WTC11 (cell line): ENCODE measurements at regions not wholly inside any gene's neighbourhood (a gene's known extent, or its start where the extent isn't known, plus 50 kb on each side); places are given as distances from the start of the nearest gene placed in this dataset.

ENCODE experiments used
- ATAC-seq: fragments of 200-7000 bp; cut with Tn5 transposase; 2 replicates; pipeline ENCODE4 v1.10.0; 2021; ENCODE audit warnings: mild to moderate bottlenecking, moderate library complexity
- CTCF ChIA-PET: fragments of 300-600 bp; sonication (Branson Sonifier 250); formaldehyde crosslinking; loops from one replicate; lab custom pipeline; 2021; ENCODE audit warnings: antibody characterized with exemption; lab: Charles Lee
- POLR2A ChIA-PET: fragments of 350-600 bp; sonication (Branson Sonifier 250); formaldehyde crosslinking; loops from one replicate; lab custom pipeline; 2021; ENCODE audit warnings: antibody characterized with exemption; lab: Charles Lee
- DNase-seq: peaks from one replicate; pipeline ENCODE4 v3.0.0; 2021; ENCODE audit warnings: low spot score
- H3K27ac Mint-ChIP-seq: 2 replicates; pipeline ENCODE4 v1.8.0; 2021; ENCODE audit warnings: mixed read lengths
- H3K27me3 Mint-ChIP-seq: 2 replicates; pipeline ENCODE4 v1.8.0; 2021; ENCODE audit warnings: low read depth, mild to moderate bottlenecking, moderate library complexity, mixed read lengths
- H3K36me3 Mint-ChIP-seq: 2 replicates; pipeline ENCODE4 v1.8.0; 2021; ENCODE audit warnings: mixed read lengths
- H3K4me1 Mint-ChIP-seq: 2 replicates; pipeline ENCODE4 v1.8.0; 2022; ENCODE audit warnings: mixed read lengths
- H3K4me3 Mint-ChIP-seq: 2 replicates; pipeline ENCODE4 v1.8.0; 2021; ENCODE audit warnings: mild to moderate bottlenecking, moderate library complexity, mixed read lengths
- H3K9me3 Mint-ChIP-seq: 2 replicates; pipeline ENCODE4 v1.8.0; 2021; ENCODE audit warnings: mixed read lengths
- ATF6 ChIP-seq: sonication (generic); formaldehyde crosslinking; IDR thresholded peaks from 2 replicates; pipeline ENCODE4 v1.8.1; 2023; ENCODE audit warnings: mild to moderate bottlenecking, missing genetic modification reagents
- CBFB ChIP-seq: sonication (generic); formaldehyde crosslinking; IDR thresholded peaks from 2 replicates; pipeline ENCODE4 v1.8.1; 2022; ENCODE audit warnings: mild to moderate bottlenecking, low read depth, missing genetic modification reagents
- CDX4 ChIP-seq: fragments of 250-450 bp; sonication (Bioruptor Pico); IDR thresholded peaks from 2 replicates; pipeline ENCODE4 v1.9.0; 2021; ENCODE audit warnings: moderate library complexity, mild to moderate bottlenecking, inconsistent platforms, borderline replicate concordance
- CREM ChIP-seq: sonication (generic); formaldehyde crosslinking; IDR thresholded peaks from 2 replicates; pipeline ENCODE4 v1.8.1; 2022; ENCODE audit warnings: mild to moderate bottlenecking, missing genetic modification reagents, moderate library complexity
- EMX1 ChIP-seq: fragments of 250-450 bp; sonication (Bioruptor Pico); IDR thresholded peaks from 2 replicates; pipeline ENCODE4 v1.8.0; 2021; ENCODE audit warnings: mild to moderate bottlenecking
- ETV6 ChIP-seq: sonication (generic); formaldehyde crosslinking; IDR thresholded peaks from 2 replicates; pipeline ENCODE4 v1.8.1; 2022; ENCODE audit warnings: mild to moderate bottlenecking, missing genetic modification reagents
- GRHL2 ChIP-seq: fragments of 250-450 bp; sonication (Bioruptor Pico); IDR thresholded peaks from 2 replicates; pipeline ENCODE4 v1.8.0; 2022; ENCODE audit warnings: mild to moderate bottlenecking, moderate library complexity; ENCODE audit not compliant: insufficient replicate concordance, severe bottlenecking
- IRF1 ChIP-seq: sonication (generic); formaldehyde crosslinking; IDR thresholded peaks from 2 replicates; pipeline ENCODE4 v1.8.0; 2023; ENCODE audit warnings: missing genetic modification reagents
- MAX ChIP-seq: sonication (generic); formaldehyde crosslinking; IDR thresholded peaks from 2 replicates; pipeline ENCODE4 v1.8.0; 2022; ENCODE audit warnings: mild to moderate bottlenecking, missing genetic modification reagents
- PRDM15 ChIP-seq: sonication (generic); formaldehyde crosslinking; IDR thresholded peaks from 2 replicates; pipeline ENCODE4 v1.8.0; 2022; ENCODE audit warnings: missing genetic modification reagents
- PREB ChIP-seq: sonication (generic); formaldehyde crosslinking; IDR thresholded peaks from 2 replicates; pipeline ENCODE4 v1.8.1; 2022; ENCODE audit warnings: mild to moderate bottlenecking, missing genetic modification reagents, moderate library complexity, borderline replicate concordance
- SMAD4 ChIP-seq: sonication (generic); formaldehyde crosslinking; IDR thresholded peaks from 2 replicates; pipeline ENCODE4 v1.8.0; 2022; ENCODE audit warnings: mild to moderate bottlenecking, missing genetic modification reagents
- TCF7 ChIP-seq: sonication (generic); formaldehyde crosslinking; IDR thresholded peaks from 2 replicates; pipeline ENCODE4 v1.8.0; 2022; ENCODE audit warnings: mild to moderate bottlenecking, low read depth, missing genetic modification reagents, moderate library complexity
- ZBTB21 ChIP-seq: sonication (generic); formaldehyde crosslinking; IDR thresholded peaks from 2 replicates; pipeline ENCODE4 v1.8.1; 2023; ENCODE audit warnings: mild to moderate bottlenecking, missing genetic modification reagents, borderline replicate concordance
- ZMAT4 ChIP-seq: fragments of 250-450 bp; sonication (Bioruptor Pico); IDR thresholded peaks from 2 replicates; pipeline ENCODE4 v1.9.0; 2021; ENCODE audit warnings: mild to moderate bottlenecking
- ZNF263 ChIP-seq: sonication (generic); formaldehyde crosslinking; IDR thresholded peaks from 2 replicates; pipeline ENCODE4 v1.8.1; 2022; ENCODE audit warnings: low read depth, mild to moderate bottlenecking, moderate library complexity, missing genetic modification reagents
- ZNF317 ChIP-seq: sonication (generic); formaldehyde crosslinking; IDR thresholded peaks from 2 replicates; pipeline ENCODE4 v1.8.1; 2023; ENCODE audit warnings: low read depth, mild to moderate bottlenecking, moderate library complexity, missing genetic modification reagents, borderline replicate concordance
- ZNF423 ChIP-seq: fragments of 250-450 bp; sonication (Bioruptor Pico); IDR thresholded peaks from 2 replicates; pipeline ENCODE4 v2.1.2; 2022; ENCODE audit warnings: mild to moderate bottlenecking, moderate library complexity
- ZNF532 ChIP-seq: fragments of 250-450 bp; sonication (Bioruptor Pico); IDR thresholded peaks from 2 replicates; pipeline ENCODE4 v1.9.0; 2021; ENCODE audit warnings: mild to moderate bottlenecking, borderline replicate concordance

- TF ChIP-seq MAX (CRISPR knock-in tag) (no peak), SMAD4 (no peak)
Observed at GRCh38 chr13:50401721-50402465, 386.6 kb downstream of the KCNRG start (continued).

- Mint-ChIP-seq H3K4me3 (no peak overlapping the region), H3K36me3 (peaks cover 12% of the 10 kb centered on the region), H3K27ac (no peak overlapping the region), H3K9me3 (peaks cover 5% of the 10 kb centered on the region; the same call in 1 of the 2 replicates), H3K4me1 (peaks cover 4% of the 10 kb centered on the region; the same call in 1 of the 2 replicates), H3K27me3 (peaks cover 2% of the 10 kb centered on the region; the same call in 1 of the 2 replicates)
- ATAC-seq: no peak
- POLR2A ChIA-PET: interaction anchor here (0.5 kb wide), 1 partner anchor 364 kb away, joined by 4 read pairs; no protein-coding TSS in a partner anchor
- DNase-seq: no peak
- CTCF ChIA-PET: no interaction called here
- TF ChIP-seq ATF6 (CRISPR knock-in tag) (no peak), ZNF423 (CRISPR knock-in tag) (no peak), GRHL2 (CRISPR knock-in tag) (no peak), CBFB (CRISPR knock-in tag) (no peak), ZNF263 (CRISPR knock-in tag) (no peak), PRDM15 (CRISPR knock-in tag) (no peak), ZMAT4 (CRISPR knock-in tag) (no peak), ETV6 (CRISPR knock-in tag) (no peak), CREM (CRISPR knock-in tag) (no peak), ZNF532 (CRISPR knock-in tag) (no peak), ZBTB21 (CRISPR knock-in tag) (no peak), TCF7 (CRISPR knock-in tag) (no peak), CDX4 (CRISPR knock-in tag) (no peak), EMX1 (CRISPR knock-in tag) (no peak), ZNF317 (CRISPR knock-in tag) (no peak), PREB (CRISPR knock-in tag) (no peak), IRF1 (no peak)
Observed at GRCh38 chr13:50403311-50403710, 388.1 kb downstream of the KCNRG start.
